GM23248 (cell line): ENCODE measurements at regions not wholly inside any gene's neighbourhood (a gene's known extent, or its start where the extent isn't known, plus 50 kb on each side); places are given as distances from the start of the nearest gene placed in this dataset.

ENCODE experiments used
- EZH2 ChIP-seq: fragments of 200-600 bp; sonication (generic); IDR thresholded peaks from 2 replicates; pipeline ENCODE4 v1.6.1; 2018; ENCODE audit warnings: antibody characterized with exemption, mild to moderate bottlenecking; ENCODE audit not compliant: insufficient read depth, poor library complexity, severe bottlenecking
- EZH2phosphoT487 ChIP-seq: fragments of 200-600 bp; sonication (generic); IDR thresholded peaks from 2 replicates; pipeline ENCODE4 v1.6.1; 2018; ENCODE audit warnings: antibody characterized with exemption, moderate library complexity, mild to moderate bottlenecking, low read depth; ENCODE audit not compliant: insufficient read depth

GRCh38 chr11:87529486-87529885 is 491.8 kb downstream of the TMEM135 start:
- TF ChIP-seq EZH2phosphoT487 (no peak), EZH2 (no peak)
